ENCODE measurements at regions not wholly inside any gene's neighbourhood (a gene's known extent, or its start where the extent isn't known, plus 50 kb on each side); places are given as distances from the start of the nearest gene placed in this dataset.

GRCh38 chr6:18976091-18976490, 588.9 kb downstream of the RNF144B start:
- no peak for DNase-seq

GRCh38 chr6:18976966-18977365, 589.8 kb downstream of the RNF144B start:
- no peak for DNase-seq

GRCh38 chr6:18978337-18979128, 591.4 kb downstream of the RNF144B start:
- no peak for DNase-seq

DNA sequence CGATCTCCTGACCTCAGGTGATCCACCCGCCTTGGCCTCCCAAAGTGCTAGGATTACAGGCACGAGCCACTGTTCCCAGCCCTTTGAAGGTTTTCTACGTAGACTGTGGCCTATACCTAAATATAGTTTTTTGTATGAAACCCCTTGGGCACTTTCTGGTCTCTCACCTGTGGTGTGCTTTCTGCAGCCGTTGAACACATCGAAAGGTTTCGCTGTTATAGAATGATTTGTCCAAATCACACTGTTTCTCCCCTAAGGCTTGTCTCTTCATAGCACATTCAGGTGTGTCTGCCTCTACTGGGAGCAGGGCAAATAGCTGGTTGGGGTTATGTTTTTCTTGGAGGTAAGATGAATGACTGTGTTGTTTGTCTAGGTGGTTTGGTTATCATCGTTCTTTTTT, 597.9 kb downstream of the RNF144B start:
- DNase-seq = no peak

GRCh38 chr6:18985996-18986395, 598.8 kb downstream of the RNF144B start:
- no peak for DNase-seq

- no peak for DNase-seq
These were observed 601.5 kb downstream of the RNF144B start for GRCh38 chr6:18988636-18989035.

GRCh38 chr6:18990059-18990978, 603.2 kb downstream of the RNF144B start:
- DNase-seq = peak; percentile 16

- no peak for DNase-seq
These were observed 610.3 kb downstream of the RNF144B start for GRCh38 chr6:18997375-18997826.

DNA sequence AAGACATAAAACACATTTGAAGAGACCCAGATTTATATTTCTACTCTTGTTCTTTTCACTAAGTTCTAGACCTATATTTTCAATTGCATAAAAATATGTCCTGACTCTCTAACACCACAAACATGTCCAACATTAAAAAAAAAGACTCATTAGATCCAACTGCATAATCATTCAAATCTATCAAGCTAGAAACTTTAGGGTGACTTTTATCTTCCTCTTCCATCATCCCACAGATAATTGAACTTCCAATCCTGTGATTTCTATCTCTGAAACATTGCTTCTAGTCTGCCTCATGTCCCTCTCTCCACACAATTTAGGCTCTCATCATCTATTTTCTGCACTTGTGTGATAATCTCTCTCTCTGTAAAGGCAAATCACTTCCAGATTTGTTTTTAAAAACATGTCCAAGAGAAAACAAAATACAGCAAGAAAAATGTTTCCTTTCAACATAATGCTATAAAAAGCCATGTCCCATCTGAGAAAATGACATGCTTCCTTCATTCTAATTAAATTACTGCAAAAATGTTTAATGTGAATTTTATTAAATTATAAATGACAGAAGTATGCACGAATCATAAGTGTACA, 615.9 kb downstream of the RNF144B start:
- DNase-seq = no peak

- no peak for DNase-seq
These were observed 617.0 kb downstream of the RNF144B start for GRCh38 chr6:19004176-19004575.

DNA sequence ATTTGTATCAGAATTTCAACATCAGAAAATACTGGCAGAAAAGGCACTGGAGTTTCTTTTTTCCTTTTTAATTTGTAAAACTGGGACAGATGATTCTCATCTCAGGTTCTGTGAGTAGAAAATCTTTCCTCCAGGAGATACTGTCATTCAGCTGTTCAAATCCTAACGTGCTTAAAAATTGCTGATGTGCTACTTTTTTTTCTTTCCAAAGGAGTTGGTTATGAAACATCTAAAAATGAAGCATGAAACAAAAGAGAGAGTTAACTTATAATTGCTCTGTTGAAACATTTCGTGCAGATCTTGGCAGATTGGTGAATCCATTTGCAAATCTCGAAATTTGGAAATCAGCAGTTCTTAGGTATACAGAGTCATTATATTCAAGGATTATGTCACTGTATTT, 622.6 kb downstream of the RNF144B start:
- DNase-seq = no peak

GRCh38 chr6:19013026-19013705, 626.0 kb downstream of the RNF144B start:
- DNase-seq = no peak

DNA sequence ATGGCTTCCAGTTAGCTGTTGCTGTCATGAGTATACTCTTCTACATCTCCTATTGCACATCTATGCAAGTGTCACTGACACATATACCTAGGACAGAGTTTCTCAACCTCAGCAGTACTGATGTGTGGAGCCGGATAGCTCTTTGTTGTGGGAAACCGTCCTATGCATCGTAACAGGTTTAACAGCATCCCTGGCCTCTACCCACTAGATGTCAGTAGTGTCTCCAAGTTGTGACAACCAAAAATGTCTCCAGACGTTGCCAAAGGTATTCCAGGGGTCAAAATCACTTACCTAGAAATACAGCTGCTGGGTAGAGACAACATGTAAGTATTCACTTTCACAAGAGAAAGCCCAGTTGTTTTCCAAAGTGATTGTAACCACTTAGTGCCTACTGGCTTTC, 637.6 kb downstream of the RNF144B start:
- no peak for DNase-seq

GRCh38 chr6:19028201-19028600, 641.1 kb downstream of the RNF144B start:
- DNase-seq = no peak

GRCh38 chr6:19032591-19033295, 645.6 kb downstream of the RNF144B start:
- no peak for DNase-seq

DNA sequence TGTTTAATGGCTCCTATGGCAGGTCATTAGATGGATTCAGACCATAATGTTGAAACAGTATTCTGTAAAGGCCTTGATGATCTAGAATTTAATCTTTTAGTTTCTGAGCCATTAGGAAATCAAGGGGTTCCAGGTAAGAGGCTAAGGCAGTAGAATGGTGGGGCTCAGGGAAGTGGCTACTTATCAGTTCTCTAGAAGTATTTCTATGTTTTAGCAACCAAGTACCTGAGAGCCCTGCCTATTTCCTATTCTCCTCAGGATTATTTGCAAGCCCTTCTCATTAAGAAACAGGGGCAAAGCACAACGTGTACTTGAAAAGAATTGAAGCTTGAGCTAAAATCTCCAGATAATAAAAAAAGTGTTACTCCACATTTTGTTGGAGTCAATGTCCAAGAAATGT, 646.5 kb downstream of the RNF144B start:
- DNase-seq = no peak

- no peak for DNase-seq
These were observed 647.8 kb downstream of the RNF144B start for GRCh38 chr6:19034986-19035385.

DNA sequence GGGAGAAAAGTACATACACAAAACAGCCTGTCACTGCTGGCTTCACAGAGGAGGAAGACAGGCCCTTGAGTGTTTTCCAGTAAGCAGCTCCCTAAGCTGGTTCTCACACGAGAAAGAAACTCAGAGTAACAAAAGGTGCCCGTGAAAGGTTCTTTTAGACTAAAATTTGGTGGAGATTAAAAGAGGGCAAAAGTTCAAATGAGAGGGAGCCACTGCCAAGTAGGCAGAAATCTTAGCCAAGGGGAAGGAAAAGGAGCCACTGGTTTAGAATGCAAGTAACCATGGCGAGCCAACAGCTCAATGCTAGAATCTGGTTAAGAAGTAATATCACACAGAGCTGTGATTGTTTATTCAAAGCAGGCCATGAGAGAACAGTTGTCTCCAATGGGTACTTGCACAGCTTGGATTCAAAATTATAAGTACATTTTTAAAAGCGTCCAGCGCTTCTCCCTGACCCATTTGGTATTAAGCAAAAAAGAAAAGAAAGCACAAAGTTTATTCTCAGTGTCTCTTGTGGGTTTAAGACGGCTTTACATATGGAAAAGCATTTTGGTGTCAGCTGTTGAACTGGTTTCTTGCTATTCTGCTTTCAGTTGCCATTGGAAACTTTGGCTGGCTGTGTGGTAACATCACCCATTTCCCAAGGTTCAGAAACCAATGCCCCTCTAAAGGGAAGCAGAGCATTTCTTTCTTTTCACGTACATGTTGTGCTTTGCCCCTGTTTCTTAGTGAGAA, 648.5 kb downstream of the RNF144B start:
- DNase-seq = no peak

GRCh38 chr6:19036196-19036555, 649.0 kb downstream of the RNF144B start:
- no peak for DNase-seq

DNA sequence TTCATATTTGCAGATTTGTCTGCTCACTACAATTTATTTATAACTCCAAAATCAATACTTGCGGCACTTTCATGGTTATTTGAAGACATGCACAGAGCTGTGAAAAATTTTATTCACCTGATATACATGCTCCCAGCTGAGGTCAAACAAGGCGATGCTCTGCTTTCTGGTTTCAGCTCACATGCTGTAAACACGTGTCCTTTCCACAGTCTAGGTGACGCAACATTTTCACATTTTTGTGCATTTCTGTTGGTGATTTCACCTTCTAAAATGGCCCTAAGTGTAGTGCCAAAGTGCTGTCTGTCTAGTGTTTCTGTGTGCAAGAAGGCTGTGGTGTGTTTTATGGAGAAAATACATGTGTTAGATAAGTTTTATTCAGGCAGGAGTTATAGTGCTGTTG, 650.5 kb downstream of the RNF144B start:
- DNase-seq = no peak

- DNase-seq = no peak
These were observed 652.1 kb downstream of the RNF144B start for GRCh38 chr6:19039287-19039686.

GRCh38 chr6:19041906-19042305, 654.8 kb downstream of the RNF144B start:
- no peak for DNase-seq

All from activated naive CD4-positive, alpha-beta T cell treated with anti-CD3 and anti-CD28 coated beads, Interleukin-2, amount 50 U/mL, for 16 hours (primary cell).